GM21390 (cell line): ENCODE measurements at regions not wholly inside any gene's neighbourhood (a gene's known extent, or its start where the extent isn't known, plus 50 kb on each side); places are given as distances from the start of the nearest gene placed in this dataset.

ENCODE experiments used
- ATAC-seq: cut with Tn5 transposase; IDR thresholded peaks from one replicate; pipeline ENCODE4 v1.9.1; 2021; ENCODE audit not compliant: unreplicated experiment

DNA sequence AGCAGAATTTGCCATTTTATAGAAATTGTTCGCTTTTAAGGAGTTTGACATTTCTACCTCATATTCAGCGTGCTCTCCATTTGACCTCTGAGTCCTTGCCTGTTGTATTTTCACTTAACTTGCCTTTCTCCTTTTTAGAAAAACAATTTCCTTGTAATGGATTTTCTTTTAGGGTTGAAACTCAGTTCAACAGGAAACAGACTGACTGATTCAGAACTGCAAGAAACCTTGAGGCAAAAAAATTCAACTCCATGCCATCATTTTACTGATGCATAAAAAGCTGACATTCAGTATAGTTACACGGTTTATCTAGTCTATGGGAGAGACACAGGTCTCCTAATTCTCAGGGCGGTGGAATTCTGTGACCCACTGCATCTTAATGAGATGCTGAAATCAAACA, 59.8 kb downstream of the MRPS30 start:
- no peak for ATAC-seq

DNA sequence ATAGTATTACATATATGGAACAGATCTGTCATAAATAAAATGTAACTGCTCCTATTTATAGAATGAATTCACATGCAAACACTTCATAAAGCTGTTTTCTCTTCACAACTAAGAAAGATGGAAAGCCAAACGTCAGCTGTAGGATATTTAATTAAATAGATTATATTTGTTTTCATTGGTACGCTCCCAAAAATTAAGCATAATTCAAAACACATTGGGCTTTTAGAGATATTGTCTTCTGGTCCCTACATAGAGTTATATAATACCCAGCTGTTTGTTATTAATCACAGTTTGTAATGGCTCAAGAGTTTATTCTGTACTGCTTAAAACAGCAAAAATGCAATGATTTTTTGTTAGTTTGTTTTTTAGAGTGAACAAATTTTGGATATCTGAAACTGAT, 61.2 kb downstream of the MRPS30 start:
- no peak for ATAC-seq

DNA sequence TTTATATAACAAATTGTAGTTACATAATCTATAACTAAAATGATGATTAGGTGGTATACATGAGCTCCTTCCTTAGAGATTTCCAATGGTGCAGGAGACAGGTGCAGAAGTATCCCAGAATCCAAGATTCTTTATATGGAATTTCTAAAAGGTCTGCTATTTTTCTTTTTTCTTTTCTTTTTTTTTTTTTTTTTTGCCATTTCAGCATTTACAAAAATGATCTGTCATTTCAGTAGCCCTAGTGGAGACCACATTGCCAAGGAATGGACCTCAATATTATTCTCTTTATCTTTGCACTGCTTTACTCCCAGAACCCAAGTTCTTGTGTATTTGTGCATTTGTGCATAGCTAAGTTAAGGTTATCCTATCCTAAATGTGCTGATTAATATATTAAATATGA, 61.7 kb downstream of the MRPS30 start:
- ATAC-seq: no peak

DNA sequence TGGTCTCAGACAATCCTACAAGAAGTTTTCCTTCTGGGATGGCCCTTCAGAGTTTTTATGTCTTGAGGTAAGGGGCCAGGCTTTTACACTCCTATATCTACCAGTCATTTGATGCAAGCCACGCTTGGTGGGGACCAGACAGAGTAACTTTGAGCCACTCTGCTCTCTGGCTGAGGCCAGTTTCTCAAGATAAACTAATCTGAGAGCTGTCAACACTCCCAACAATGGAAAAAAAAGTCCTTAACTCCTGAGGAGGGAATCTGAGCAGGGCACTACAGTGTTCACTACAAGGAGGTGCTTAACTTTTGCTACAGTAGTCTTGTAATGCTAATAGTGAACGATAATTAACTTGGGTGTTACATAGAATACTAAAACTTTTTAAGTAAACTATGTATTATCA, 62.7 kb downstream of the MRPS30 start:
- no peak for ATAC-seq

DNA sequence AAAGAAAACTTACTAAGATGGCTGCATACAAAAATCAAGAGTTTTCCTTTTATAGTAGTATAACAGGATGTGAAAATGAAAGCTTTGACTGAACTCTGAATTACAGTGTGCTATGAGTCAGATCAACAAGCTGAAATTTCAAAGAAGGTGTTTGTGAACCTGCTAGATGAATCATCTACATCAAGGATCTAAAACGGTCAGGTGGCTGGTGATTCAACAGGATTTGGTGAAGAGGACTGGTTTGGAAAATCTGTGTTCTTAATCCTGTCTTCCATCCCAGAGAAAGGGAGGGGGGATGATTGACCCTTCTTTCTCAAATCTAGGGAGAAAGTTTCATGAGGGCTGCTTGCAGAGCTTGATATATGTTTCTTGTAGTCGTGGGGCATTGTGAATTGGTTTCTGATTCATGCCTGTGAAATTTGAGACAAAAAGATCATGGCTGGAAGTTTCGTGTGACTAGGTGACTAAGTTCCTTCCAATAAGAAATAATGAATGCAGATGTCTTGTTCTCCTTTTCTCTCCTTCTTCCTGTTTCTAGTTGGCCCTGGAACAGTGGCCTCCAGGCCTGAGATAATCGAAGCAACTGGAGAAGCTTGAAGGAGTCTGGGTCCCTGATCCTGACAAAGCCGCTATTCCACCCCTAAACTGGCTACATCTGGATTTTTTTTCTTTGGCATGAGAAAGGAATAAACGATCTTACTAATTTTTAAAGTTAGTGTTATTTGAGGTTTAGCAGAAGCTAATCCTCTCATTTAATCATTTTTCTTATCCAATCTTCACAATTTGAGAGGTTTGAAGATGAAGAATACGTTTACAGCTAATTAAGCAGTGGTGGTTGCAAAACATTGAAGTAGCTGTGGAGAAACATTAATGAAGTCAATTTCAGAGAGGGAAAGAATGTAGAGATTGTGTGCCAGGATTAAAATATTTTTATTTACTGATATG, 67.2 kb downstream of the MRPS30 start:
- ATAC-seq: peak; percentile 100

DNA sequence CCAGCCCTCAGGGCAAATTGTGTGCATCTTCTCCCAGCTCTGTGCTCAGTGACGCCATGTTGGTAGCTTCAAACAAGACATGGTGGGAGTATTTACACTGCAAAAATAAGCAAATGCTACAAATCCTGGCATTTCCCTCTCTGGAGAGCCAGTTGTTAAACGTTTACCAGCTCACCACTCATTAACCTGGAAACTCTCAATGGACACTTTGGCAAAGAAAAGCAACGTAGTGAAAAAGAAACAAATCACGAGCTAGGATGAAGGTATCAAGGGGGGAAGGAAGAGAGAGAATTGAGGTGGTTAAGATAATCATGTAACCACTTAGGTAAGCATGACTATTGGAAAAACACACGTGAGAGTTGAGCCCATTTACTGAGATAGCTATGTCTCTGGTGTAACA, 72.5 kb downstream of the MRPS30 start:
- ATAC-seq: no peak

DNA sequence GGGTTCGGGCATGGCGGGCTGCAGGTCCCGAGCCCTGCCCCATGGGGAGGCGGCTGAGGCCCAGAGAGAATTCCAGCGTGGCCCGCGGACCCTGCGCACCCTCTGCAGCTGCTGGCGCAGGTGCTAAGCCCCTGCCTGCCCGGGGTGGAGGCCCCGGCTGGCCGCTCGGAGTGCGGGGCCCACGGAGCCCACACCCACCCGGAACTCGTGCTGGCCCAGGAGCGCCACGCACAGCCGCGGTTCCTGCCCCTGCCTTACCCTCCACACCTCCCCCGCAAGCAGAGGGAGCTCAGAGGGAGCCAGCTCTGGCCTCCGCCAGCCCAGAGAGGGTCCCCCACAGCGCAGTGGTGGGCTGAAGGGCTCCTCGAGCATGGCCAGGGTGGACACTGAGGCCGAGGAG, 75.3 kb downstream of the MRPS30 start:
- ATAC-seq: no peak

DNA sequence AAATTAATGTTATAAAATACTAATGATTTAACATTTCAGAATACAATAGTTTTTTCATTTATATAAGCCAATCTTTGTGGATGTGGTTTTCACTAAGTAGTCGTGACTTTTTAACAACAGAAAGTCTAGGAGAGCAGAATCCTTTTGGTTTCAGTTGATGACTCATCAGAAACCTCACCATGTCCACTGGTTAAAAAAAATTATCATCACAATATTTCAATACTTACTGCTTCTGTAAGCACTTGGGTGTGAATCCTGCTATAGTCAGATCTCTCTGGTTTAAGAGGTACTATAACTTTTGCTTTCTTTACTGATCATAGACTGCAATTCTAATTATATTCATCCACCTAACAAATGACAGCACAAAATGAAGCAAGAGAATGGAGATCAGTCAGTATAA, 77.2 kb downstream of the MRPS30 start:
- peak; percentile 92 for ATAC-seq

DNA sequence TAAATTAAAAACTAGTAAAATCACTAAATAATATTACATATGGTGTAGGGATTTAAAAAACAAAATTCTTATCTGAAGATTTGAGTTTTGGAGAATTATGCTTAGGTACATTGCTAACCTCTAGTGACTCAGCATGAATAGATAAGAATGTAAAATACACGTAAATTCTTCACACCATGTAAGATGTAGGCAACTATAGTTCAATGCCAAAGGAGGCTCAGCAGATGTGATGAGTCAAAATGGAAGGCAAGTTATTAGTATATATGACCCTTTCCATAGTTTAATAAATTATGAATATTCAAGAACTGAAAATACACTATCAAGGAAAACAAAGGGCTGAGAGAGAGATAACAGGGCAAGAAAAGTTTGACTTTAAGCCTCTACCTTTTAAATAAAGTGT, 79.0 kb downstream of the MRPS30 start:
- ATAC-seq: peak; percentile 39

DNA sequence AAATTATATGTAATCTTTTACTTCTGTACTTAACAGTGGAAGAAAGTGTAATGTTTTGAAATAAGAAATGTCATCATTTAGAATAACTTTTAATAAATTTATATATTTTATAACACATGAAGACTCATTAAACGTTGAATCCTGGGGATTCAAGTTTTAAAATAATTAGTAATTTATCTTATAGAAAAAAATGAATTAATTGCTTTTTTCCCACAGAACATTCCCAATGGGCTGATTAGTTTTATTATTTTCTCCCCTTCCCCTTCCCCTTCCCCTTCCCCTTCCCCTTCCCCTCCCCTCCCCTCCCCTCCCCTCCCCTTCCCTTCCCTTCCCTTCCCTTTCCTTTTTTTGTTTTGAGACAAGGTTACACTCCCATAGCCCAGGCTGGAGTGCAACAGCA, 79.7 kb downstream of the MRPS30 start:
- ATAC-seq: no peak

DNA sequence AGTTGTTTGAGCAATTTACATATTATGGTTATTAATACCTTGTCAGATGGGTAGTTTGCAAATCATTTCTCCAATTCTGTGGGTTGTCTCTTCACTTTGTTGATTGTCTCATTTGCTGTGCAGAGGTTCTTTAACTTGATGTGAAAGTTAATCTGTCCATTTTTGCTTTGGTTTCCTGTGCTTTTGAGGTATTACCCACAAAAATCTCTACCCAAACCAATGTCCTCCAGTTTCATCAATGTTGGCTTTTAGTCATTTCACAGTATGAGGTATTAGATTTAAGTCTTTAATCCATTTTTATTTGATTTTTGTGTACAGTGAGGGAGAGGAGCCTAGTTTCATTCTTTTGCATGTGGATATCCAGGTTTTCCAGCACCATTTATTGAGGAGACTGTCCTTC, 82.4 kb downstream of the MRPS30 start:
- no peak for ATAC-seq

DNA sequence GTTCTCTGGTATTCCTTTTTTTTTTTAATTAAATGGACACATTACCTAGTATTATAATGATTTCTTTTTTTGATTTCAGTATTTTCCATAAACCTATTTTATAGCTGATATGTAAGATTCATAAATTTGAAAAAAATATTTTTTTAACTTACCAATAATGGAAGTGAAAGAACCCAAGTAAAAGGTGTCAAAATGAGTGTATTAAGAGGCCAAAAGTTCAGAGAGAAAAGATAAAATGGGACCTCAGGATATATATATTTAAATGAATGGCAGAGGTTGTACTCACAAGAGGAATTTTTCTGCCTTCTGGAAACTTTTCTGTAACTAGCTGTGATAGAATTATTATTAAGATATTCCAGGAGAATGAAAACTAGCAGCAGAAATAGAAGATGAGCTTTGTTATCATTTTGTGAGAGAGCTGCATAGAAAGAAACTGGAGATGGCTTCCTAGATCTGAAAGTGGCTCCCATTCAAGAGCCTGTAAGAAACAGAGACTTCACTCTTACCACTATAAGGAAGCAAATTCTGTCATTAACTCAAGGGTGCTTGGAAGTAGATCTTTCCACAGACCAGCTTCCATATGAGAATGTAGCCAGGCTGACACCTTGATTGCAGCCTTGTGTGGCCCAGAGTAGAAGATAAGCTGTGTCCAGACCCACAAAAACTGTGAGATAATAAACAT, 91.7 kb downstream of the MRPS30 start:
- peak; percentile 54 for ATAC-seq

DNA sequence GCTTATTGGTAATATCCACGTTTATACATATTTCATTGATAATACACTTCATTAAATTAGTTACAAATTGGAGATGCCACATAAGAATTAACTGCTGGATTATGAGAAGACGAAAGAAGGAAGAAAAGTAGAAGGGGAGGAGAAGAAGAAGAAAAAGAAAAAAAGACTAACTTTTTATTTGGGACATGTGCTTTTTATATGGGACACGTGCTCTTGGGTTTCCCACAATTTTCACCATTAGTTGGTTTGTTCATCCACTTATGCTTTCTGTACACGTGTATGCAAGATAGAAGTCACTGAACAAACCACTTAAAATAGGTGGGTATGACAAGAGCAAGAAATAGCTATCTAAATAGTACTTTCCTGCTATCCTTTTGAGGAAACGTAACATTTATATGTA, 98.6 kb downstream of the MRPS30 start:
- ATAC-seq: no peak

DNA sequence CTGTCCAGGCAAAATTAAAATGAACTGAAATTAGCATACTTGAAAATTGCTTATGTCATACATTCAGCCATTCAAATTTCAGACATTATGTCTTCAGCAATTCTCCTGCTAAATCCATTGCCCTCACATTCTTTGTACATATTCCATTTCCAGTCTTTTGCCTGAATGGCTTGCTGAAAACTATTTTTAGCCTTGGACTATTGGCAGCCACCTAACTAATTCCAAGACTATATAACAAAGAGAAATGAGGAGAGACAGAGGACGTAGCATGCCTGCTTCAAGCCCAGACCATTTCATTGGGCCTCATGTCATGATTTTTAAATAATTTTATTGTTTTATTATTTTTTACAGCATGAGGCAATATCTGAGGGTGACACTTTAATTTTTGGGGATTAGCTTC, 100.3 kb downstream of the MRPS30 start:
- no peak for ATAC-seq

DNA sequence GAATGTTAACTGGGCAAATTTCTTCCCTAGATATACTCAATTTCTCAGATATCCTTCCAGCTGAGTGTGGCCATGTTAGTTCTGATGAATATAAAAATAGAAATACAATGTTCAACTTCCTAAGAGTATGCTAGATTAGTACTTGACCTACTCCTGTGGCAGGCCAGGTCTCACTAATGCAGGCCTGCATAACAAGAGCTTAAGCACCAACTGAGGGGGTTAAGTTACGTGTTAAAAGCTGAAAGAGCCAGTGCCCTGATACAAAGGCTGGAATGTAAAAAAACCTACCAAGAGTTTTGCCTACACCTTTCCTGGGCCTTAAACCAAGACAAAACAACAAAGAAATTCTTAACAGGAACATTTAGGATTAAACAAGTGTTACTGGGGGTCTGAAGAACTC, 102.8 kb downstream of the MRPS30 start:
- ATAC-seq: no peak

DNA sequence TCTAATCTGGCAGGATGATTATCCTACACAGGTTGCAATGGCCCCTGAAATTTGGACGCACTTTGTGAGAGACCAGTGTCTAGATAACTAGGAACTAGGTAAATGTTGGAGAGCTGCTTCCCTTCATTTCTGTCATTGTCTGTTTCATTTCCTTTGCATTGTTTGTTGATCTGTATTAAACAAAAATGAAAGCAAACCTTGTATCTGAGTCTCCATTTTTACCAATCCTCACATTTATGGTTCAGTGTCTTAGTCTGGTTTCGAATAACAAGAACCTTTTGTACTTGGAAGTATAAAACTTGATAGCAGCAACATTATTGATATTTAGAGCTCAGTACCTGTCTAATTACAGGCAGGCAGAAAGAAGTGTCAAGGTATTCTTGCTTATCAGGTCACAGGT, 105.5 kb downstream of the MRPS30 start:
- no peak for ATAC-seq

DNA sequence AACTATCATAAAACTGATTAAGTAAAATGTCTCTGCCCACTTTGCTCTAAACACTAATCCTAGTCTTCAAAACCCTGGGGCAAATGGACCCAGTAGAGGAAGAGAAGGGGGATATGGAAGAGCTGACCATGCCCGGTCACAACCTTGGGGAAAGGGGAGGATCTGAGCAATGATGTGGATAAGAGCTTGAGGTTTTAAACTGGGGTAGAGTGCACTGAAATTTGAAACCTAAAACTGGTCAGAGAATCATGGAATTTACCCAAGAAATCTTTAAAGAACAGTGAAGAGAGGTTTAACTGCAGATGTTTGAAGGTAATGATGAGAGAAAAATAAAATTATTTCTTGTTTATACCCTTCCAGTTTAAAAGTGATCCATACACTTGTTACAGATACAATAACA, 110.8 kb downstream of the MRPS30 start:
- ATAC-seq: no peak

DNA sequence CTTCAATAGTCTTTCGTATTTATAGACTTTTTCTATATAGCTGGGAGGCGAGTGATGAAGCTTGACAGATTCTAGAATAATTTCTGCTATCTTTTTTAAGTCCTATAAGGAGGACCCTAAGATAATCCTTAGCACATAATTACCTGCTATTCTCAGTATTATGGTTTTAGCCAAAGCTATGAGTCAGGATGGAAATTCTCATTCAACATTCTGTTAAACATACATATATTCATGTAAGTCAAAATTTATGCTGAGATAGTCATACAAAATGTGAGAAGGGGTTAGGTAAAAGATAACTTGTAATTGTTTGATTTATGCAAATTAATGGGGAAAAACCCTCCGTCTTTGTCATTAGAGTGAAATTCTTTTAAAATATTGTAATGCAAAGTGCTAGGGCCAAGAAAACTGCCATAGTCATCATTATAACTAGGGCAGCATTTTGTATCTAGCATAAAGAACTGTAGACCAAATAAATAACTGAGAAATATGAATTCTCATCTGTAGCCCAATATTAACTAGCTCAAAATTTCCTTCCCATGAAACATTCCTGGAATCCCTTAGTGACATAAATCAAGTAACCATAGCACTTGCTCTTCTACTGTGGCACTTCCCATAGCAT, 118.5 kb downstream of the MRPS30 start:
- ATAC-seq: no peak

DNA sequence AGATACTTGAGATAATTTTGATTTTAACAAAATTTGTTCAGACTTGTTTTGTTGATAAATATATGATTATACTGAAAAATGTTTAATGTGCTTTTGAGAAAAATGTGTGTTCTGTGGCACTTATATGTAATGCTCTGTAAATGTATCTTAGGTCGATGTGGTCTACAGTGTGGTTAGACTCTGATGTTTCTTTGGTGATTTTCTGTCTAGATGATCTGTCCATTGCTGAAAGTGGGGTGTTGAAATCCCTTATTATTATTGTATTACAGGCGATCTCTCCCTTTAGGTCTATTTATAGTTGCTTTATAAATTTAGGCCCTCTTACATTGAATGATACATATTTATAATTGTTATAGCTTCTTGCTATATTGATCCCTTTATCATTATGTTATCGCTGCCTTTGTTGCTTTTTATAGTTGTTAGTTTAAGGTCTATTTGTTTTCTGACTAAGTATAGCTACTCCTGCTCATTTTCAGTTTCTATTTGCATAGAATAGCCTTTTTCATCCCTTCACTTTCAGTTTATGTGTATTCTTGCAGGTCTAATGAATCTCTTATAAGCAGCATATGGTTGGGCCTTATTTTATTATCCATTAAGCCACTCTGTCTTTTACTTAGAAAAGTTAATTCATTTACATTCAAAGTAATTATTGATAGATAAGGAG, 124.3 kb downstream of the MRPS30 start:
- peak; percentile 98 for ATAC-seq

DNA sequence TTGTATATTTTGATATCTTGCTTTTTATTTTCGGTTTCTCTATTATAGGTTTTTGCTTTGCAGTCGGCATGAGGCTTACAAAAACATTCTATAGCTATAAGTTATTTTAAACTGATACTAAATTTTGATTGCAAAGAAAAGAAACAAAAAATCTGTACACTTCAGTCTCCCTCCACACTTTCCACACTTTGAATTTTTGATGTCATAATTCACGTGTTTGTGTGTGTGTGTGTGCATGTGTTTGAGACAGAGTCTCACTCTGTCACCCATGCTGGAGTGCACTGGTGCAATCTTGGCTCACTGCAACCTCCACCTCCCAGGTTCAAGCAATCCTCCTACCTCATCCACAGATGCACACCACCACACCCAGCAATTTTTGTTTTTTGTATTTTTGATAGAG, 124.9 kb downstream of the MRPS30 start:
- ATAC-seq: peak; percentile 22

DNA sequence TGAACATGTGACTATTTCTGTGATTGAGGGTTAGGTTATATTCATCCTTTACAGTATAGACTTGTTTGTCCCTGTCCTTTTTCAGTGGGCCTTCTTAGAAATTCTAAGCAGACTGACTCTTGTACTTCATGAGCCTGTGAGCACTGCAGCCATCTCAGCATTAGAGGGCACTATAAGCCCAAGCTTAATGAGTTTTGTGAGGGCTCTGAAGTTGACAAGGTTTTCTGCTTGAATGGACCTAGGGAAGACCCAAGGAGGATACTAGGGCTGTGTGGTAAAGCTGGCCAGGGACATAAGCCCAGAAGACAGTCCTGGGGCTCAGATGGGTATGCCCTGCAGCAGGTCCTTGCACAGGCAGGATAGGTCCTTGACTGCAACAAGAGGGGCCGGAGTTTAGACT, 126.5 kb downstream of the MRPS30 start:
- no peak for ATAC-seq
